ENCODE measurements at regions not wholly inside any gene's neighbourhood (a gene's known extent, or its start where the extent isn't known, plus 50 kb on each side); places are given as distances from the start of the nearest gene placed in this dataset.

DNA sequence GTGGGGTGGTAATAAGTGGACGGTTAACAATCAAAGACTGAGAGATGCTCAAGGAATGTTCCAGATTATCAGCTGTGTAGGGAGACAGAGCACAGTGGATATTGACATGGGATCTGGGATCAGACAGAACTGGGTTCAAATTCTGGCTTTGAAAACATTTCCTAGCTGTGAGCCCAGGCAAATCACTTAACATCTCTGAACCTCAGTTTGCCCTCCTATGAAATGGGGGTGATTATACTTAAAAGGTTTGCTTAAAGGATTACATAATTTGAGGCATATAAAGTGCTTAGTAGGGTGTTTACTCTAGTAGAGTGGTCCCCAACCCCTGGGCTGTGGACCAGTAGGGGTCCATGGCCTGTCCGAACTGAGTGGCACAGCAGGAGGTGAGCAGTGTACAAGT, 260.0 kb upstream of the CRY1 start:
- Histone ChIP-seq H3K4me3 (ENCODE audit: low read depth, low read length, poor library complexity, severe bottlenecking) (no peak overlapping the region), H3K36me3 (ENCODE audit: insufficient read depth, low read length) (no peaks in the 10 kb centered on the region), H4K20me1 (ENCODE audit: insufficient read depth, low read length) (no peaks in the 10 kb centered on the region), H3K79me2 (ENCODE audit: insufficient read depth, low read length) (no peaks in the 10 kb centered on the region), H3K27ac (ENCODE audit: low read depth, low read length, poor library complexity, severe bottlenecking) (no peak overlapping the region), H3K9me2 (ENCODE audit: low read depth, low read length) (no peaks in the 10 kb centered on the region), H3K9ac (ENCODE audit: low read length) (no peak overlapping the region), H2AFZ (ENCODE audit: low read length) (no peak overlapping the region), H3F3A (ENCODE audit: insufficient read depth, low read length) (no peaks in the 10 kb centered on the region), H3K27me3 (ENCODE audit: insufficient read depth, low read length) (no peaks in the 10 kb centered on the region), H3K9me3 (ENCODE audit: low read length) (no peaks in the 10 kb centered on the region), H3K4me2 (ENCODE audit: low read length) (no peak overlapping the region), H3K4me1 (ENCODE audit: insufficient read depth, low read length, severe bottlenecking) (no peaks in the 10 kb centered on the region)
- TF ChIP-seq EZH2 (IDR thresholded peaks at IDR 0.05; ENCODE audit: borderline replicate concordance, low read length) (no peak), CTCF (IDR thresholded peaks at IDR 0.05; ENCODE audit: low read length) (no peak)

GRCh38 chr12:107355004-107355565, 261.7 kb upstream of the CRY1 start:
- no peaks in the 10 kb centered on the region for H3K9me3 ChIP-seq (ENCODE audit: low read length)
- no peak for TF ChIP-seq EZH2 (IDR thresholded peaks at IDR 0.05; ENCODE audit: borderline replicate concordance, low read length)
- no peak for TF ChIP-seq CTCF (IDR thresholded peaks at IDR 0.05; ENCODE audit: low read length)
- H3K4me1 ChIP-seq (ENCODE audit: insufficient read depth, low read length, severe bottlenecking) = no peaks in the 10 kb centered on the region
- H3K79me2 ChIP-seq (ENCODE audit: insufficient read depth, low read length) = no peaks in the 10 kb centered on the region
- no peaks in the 10 kb centered on the region for H3K9me2 ChIP-seq (ENCODE audit: low read depth, low read length)
- H3F3A ChIP-seq (ENCODE audit: insufficient read depth, low read length) = no peaks in the 10 kb centered on the region
- no peak overlapping the region for H2AFZ ChIP-seq (ENCODE audit: low read length)
- H3K27me3 ChIP-seq (ENCODE audit: insufficient read depth, low read length) = no peaks in the 10 kb centered on the region
- H3K36me3 ChIP-seq (ENCODE audit: insufficient read depth, low read length) = no peaks in the 10 kb centered on the region
- H4K20me1 ChIP-seq (ENCODE audit: insufficient read depth, low read length) = no peaks in the 10 kb centered on the region
- no peak overlapping the region for H3K4me2 ChIP-seq (ENCODE audit: low read length)
- no peak overlapping the region for H3K4me3 ChIP-seq (ENCODE audit: low read depth, low read length, poor library complexity, severe bottlenecking)
- H3K9ac ChIP-seq (ENCODE audit: low read length) = no peak overlapping the region
- no peak overlapping the region for H3K27ac ChIP-seq (ENCODE audit: low read depth, low read length, poor library complexity, severe bottlenecking)

GRCh38 chr12:107355612-107356011, 262.3 kb upstream of the CRY1 start:
- TF ChIP-seq EZH2 (IDR thresholded peaks at IDR 0.05; ENCODE audit: borderline replicate concordance, low read length) (no peak), CTCF (IDR thresholded peaks at IDR 0.05; ENCODE audit: low read length) (no peak)
- Histone ChIP-seq H3K4me3 (ENCODE audit: low read depth, low read length, poor library complexity, severe bottlenecking) (no peak overlapping the region), H3K79me2 (ENCODE audit: insufficient read depth, low read length) (no peaks in the 10 kb centered on the region), H3F3A (ENCODE audit: insufficient read depth, low read length) (no peaks in the 10 kb centered on the region), H4K20me1 (ENCODE audit: insufficient read depth, low read length) (no peaks in the 10 kb centered on the region), H3K9me2 (ENCODE audit: low read depth, low read length) (no peaks in the 10 kb centered on the region), H3K4me2 (ENCODE audit: low read length) (no peak overlapping the region), H2AFZ (ENCODE audit: low read length) (no peak overlapping the region), H3K9ac (ENCODE audit: low read length) (no peak overlapping the region), H3K9me3 (ENCODE audit: low read length) (no peaks in the 10 kb centered on the region), H3K4me1 (ENCODE audit: insufficient read depth, low read length, severe bottlenecking) (no peaks in the 10 kb centered on the region), H3K27me3 (ENCODE audit: insufficient read depth, low read length) (no peaks in the 10 kb centered on the region), H3K27ac (ENCODE audit: low read depth, low read length, poor library complexity, severe bottlenecking) (no peak overlapping the region), H3K36me3 (ENCODE audit: insufficient read depth, low read length) (no peaks in the 10 kb centered on the region)

Data from OCI-LY1 (cell line).